BJ (cell line): ENCODE measurements at regions not wholly inside any gene's neighbourhood (a gene's known extent, or its start where the extent isn't known, plus 50 kb on each side); places are given as distances from the start of the nearest gene placed in this dataset.

Experiments used
- CTCF ChIA-PET: fragments of 350-600 bp; formaldehyde crosslinking; extraction: SDS; loops from one replicate; lab custom pipeline; 2021; ENCODE audit warnings: antibody characterized with exemption, inconsistent platforms; lab: Yijun Ruan, JAX
- POLR2A ChIA-PET: fragments of 300-600 bp; sonication (Branson Sonifier 250); formaldehyde crosslinking; extraction: SDS; loops from one replicate; lab custom pipeline; 2021; ENCODE audit warnings: antibody characterized with exemption; lab: Charles Lee
- DNase-seq: peaks from one replicate; pipeline ENCODE4 v3.0.0-alpha.2; 2011; ENCODE audit warnings: low read depth
- H3K27me3 ChIP-seq: 2 replicates; pipeline ENCODE4 v1.6.0; 2011; ENCODE audit warnings: low read length; ENCODE audit not compliant: control insufficient read depth, insufficient read depth
- H3K36me3 ChIP-seq: 2 replicates; pipeline ENCODE4 v1.5.1; 2011; ENCODE audit warnings: low read length; ENCODE audit not compliant: control insufficient read depth, insufficient read depth
- H3K4me3 ChIP-seq: 2 replicates; pipeline ENCODE4 v1.5.1; 2011; ENCODE audit warnings: low read depth, mild to moderate bottlenecking, control low read depth, low read length
- TF ChIP-seq, protein P1 (sequence below): IDR thresholded peaks from 2 replicates; pipeline ENCODE4 v1.5.1; 2011; ENCODE audit warnings: low read depth, mild to moderate bottlenecking, control low read depth, inconsistent platforms, low read length, moderate library complexity; ENCODE audit not compliant: insufficient read depth

DNA sequence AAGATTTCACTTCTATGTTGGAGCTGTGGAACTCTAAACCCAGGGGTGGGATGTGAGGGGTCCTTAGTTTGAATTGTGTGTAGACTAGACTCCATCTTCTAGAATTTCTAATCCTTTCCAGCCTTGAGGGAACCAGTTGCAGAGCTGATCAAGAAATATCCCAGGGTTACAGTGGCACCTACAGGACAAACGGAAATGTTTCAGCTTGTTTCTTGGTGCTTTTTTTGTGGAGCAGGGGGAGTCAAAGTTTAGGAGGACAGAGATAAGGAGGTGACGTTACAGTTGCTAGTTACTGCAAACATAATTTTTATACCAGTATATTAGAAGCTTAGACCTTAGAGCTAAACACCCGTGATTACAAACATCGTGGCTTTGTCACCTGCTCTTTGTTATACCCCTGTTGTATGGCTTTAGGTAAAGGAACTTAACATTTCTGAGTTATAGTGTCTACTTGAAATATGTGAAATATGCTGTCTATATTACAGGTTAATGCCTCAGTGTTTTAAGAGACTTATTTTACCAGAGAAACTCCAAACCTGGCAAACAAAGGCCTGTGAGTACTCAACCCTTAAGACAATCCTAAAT is 84.5 kb upstream of the DYNC1I1 start:
- TF ChIP-seq, protein P1, sequence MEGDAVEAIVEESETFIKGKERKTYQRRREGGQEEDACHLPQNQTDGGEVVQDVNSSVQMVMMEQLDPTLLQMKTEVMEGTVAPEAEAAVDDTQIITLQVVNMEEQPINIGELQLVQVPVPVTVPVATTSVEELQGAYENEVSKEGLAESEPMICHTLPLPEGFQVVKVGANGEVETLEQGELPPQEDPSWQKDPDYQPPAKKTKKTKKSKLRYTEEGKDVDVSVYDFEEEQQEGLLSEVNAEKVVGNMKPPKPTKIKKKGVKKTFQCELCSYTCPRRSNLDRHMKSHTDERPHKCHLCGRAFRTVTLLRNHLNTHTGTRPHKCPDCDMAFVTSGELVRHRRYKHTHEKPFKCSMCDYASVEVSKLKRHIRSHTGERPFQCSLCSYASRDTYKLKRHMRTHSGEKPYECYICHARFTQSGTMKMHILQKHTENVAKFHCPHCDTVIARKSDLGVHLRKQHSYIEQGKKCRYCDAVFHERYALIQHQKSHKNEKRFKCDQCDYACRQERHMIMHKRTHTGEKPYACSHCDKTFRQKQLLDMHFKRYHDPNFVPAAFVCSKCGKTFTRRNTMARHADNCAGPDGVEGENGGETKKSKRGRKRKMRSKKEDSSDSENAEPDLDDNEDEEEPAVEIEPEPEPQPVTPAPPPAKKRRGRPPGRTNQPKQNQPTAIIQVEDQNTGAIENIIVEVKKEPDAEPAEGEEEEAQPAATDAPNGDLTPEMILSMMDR = peak; percentile 38
- H3K27me3 ChIP-seq = peaks cover 2% of the 10 kb centered on the region; the same call in 1 of the 2 replicates
- CTCF ChIA-PET = interaction anchor here (0.8 to 10.5 kb wide), 13 partner anchors 13 to 207 kb away, joined by 3 to 591 read pairs (median 3); no protein-coding TSS in a partner anchor
- H3K4me3 ChIP-seq = no peak overlapping the region
- H3K36me3 ChIP-seq = no peaks in the 10 kb centered on the region
- DNase-seq = no peak
- POLR2A ChIA-PET = no interaction called here

DNA sequence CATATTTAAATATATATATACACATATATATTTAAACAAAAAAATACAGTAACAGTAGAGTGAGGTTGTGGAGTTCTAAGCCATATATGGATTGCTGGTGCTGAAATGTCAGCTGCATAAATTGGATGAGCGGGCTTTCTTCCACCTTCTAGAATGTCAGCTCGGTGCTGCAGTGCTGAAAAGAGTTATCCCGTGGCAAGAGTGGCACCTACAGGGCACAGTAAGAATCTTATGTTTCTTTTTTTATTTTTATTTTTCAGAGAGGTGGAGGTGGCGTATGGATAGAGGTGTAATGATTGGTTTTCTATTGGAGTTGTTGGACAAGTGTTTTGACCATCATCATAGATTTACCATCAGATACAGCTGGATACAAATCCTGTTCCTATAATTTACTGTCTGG is 86.2 kb upstream of the DYNC1I1 start:
- Histone ChIP-seq H3K4me3 (no peak overlapping the region), H3K36me3 (no peaks in the 10 kb centered on the region), H3K27me3 (peaks cover 2% of the 10 kb centered on the region; the same call in 1 of the 2 replicates)
- no peak for DNase-seq
- ChIA-PET CTCF (interaction anchor here (0.6 to 10.5 kb wide), 19 partner anchors 9 to 453 kb away, joined by 3 to 591 read pairs (median 3); no protein-coding TSS in a partner anchor), POLR2A (no interaction called here)
- TF ChIP-seq, protein P1 = peak; percentile 43

- POLR2A ChIA-PET = no interaction called here
- Histone ChIP-seq H3K36me3 (no peaks in the 10 kb centered on the region), H3K27me3 (peaks cover 2% of the 10 kb centered on the region; the same call in 1 of the 2 replicates), H3K4me3 (no peak overlapping the region)
- CTCF ChIA-PET = interaction anchor here (0.9 to 6.2 kb wide), 6 partner anchors 142 to 175 kb away, joined by 3 to 89 read pairs (median 22); no protein-coding TSS in a partner anchor
- TF ChIP-seq, protein P1 = no peak
- DNase-seq = no peak
Observed at GRCh38 chr7:95684505-95684904, 87.8 kb upstream of the DYNC1I1 start.

DNA sequence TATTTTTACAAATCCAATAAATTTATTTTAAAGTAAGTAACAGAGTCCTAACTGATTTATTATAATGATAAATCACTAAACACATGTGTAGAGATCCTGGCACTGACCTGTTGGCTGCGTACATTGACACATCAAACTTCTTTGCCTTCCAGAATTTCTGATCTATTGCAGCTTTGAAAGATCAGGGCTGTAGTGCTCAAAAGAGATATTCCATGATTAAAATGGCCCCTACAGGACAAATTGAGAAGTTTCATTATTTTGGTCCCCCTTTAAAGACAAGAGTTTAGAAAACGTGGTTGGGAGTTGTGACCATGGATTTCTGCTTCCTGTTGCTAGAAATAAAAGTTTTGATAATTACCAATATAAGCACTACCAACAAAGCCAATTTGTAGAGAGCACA is 87.7 kb upstream of the PDK4 start:
- POLR2A ChIA-PET = interaction anchor here (0.6 kb wide), 1 partner anchor 139 kb away, joined by 11 read pairs; no protein-coding TSS in a partner anchor
- CTCF ChIA-PET = interaction anchor here (0.8 to 6.2 kb wide), 14 partner anchors 9 to 181 kb away, joined by 3 to 89 read pairs (median 4); no protein-coding TSS in a partner anchor
- TF ChIP-seq, protein P1 = peak; percentile 53
- Histone ChIP-seq H3K27me3 (peaks cover 2% of the 10 kb centered on the region; the same call in 1 of the 2 replicates), H3K4me3 (no peak overlapping the region), H3K36me3 (no peaks in the 10 kb centered on the region)
- no peak for DNase-seq

DNA sequence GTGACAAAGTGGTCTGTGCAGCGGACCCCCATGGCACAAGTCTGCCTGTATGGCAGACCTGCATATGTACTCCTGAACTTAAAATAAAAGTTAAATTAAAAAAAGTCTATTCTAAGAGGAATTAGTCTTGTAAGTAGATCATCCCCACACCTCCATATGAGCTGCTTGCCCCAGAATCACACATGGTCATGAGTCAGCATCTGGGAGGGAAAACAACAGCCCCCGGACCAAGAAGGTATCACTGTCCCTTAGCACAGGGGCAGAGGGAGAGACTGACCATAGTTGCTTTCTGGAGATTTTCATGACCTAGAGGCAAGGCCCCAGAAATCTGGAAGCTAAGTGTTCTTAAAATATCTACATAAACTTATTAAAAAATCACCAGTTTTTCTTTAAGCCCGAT is 86.6 kb upstream of the PDK4 start:
- CTCF ChIA-PET = interaction anchor here (0.8 to 6.2 kb wide), 14 partner anchors 8 to 180 kb away, joined by 3 to 89 read pairs (median 6); no protein-coding TSS in a partner anchor

More for the DNA sequence above, 86.6 kb upstream of the PDK4 start:
- no peaks in the 10 kb centered on the region for H3K27me3 ChIP-seq
- no peak overlapping the region for H3K4me3 ChIP-seq
- POLR2A ChIA-PET = no interaction called here
- no peak for DNase-seq
- TF ChIP-seq, protein P1 = no peak
- no peaks in the 10 kb centered on the region for H3K36me3 ChIP-seq
